HG03432 (cell line): ENCODE measurements at regions not wholly inside any gene's neighbourhood (a gene's known extent, or its start where the extent isn't known, plus 50 kb on each side); places are given as distances from the start of the nearest gene placed in this dataset.

Source experiments
- ATAC-seq: cut with Tn5 transposase; IDR thresholded peaks from one replicate; pipeline ENCODE4 v1.9.1; 2021; ENCODE audit warnings: mild to moderate bottlenecking, moderate library complexity; ENCODE audit not compliant: unreplicated experiment

GRCh38 chr16:63361032-63361624 lies 1324.9 kb upstream of the CDH8 start:
- ATAC-seq: peak; percentile 81

GRCh38 chr16:63349961-63350360 lies 1313.7 kb upstream of the CDH8 start:
- no peak for ATAC-seq

DNA sequence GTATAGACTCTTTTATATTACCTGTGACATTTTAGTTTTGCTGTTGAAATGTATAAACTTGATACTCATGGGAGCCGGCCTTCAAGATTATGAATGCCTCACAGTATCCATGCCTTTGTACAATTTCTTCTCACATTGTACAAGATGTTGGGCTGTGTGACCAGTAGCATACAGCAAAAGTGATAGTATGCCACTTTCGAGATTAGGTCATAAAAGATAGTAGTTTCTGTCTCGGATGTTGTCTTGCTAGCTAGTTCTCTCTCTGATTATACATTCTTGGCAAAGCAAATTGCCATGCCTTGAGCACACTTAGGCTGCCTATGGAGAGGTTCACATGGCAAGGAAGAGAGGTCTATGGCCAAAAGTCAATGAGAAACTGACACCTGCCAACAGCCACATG lies 1309.8 kb upstream of the CDH8 start:
- no peak for ATAC-seq

DNA sequence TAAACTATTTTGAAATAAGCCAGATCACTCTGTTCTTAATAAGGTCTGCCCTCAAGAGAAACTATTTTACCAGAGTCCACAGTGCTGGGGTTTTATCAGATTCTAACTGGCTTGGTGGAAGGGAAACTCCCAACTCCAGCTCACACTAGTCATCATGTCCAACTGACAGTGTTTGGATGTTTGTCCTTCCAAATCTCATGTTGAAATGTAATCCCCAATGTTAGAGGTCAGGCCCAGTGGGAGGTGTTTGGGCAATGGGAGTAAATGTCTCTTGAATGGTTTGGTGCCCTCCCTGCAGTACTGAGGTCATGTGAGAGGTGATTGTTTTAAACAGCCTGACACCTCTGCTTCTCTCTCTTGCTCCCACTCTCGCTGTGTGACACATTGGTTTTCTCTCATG lies 1301.0 kb upstream of the CDH8 start:
- ATAC-seq: no peak

DNA sequence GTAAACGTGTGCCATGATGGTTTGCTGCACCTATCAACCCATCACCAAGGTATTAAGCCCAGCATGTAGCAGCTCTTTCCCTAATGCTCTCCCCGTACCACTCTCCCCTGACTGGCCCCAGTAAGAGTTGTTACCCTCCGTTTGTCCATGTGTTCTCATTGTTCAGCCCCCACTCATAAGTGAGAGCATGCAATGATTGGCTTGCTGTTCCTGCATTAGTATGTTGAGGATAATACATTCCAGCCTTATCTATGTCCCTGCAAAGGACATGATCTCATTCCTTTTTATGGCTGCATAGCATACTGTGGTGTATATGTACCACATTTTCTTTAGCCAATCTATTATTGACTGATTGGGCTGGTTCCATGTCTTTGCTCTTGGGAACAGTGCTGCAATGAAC lies 1294.9 kb upstream of the CDH8 start:
- no peak for ATAC-seq

- no peak for ATAC-seq
Measured at GRCh38 chr16:63326736-63327339, 1290.6 kb upstream of the CDH8 start.

GRCh38 chr16:63323722-63324705 lies 1287.8 kb upstream of the CDH8 start:
- ATAC-seq: no peak

DNA sequence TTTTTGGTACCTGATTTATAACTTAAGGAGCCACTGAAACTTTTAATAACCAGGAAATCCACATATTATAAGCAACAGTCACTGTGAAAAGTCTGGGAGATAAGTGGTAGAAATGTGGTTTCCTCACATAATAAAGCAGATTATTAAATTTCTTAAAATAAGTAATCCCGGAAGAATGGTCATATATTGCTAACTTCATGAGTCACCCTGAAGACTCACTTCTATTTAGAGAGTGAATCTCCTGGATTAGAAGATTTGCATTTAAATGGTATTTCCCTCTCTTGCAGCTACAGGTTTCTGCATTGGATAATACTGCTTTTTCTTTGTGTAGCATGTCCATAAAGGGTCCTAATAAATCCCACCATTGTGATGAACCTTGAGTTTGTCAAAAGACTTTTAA lies 1286.8 kb upstream of the CDH8 start:
- ATAC-seq: no peak

- no peak for ATAC-seq
Measured at GRCh38 chr16:63315229-63315628, 1279.0 kb upstream of the CDH8 start.

DNA sequence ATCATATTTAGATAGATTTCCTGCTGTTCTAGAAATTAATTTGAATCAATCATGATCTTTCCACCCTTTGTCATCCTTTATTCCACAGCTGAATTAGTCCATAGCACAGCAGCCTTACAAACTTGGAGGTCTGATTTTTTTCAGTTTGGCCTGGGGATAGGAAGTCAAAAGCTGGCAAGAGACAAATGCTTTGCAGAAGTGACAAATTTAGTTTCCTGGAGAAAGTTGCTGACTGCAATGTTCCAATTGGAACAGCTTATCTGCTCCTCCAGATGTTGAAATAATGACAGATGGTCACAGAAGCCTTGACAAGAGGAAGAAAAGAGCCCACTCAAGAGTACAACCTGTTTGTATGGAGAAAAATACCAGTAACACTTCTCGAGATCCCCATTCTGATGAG lies 1276.1 kb upstream of the CDH8 start:
- ATAC-seq: no peak

GRCh38 chr16:63311313-63311712 lies 1275.1 kb upstream of the CDH8 start:
- ATAC-seq: no peak

- no peak for ATAC-seq
Measured at GRCh38 chr16:63302811-63303210, 1266.6 kb upstream of the CDH8 start.

DNA sequence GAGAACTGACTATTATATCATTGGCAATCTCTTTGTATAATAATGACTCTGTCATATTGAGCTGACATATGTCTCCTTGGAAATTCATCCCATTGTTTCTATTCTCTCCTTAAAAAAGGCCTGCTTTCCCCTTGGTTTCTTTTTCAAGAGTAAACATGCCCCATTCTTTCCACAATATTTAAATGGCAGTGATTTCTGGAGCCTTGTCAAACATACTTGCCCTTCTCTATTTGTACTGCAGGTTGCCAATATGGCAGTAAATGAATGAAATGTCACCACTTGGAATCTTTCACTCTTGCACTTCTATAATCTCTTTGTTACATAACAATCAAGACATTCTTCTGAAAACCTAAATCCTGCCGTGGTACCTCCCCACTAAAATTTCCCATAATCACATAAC lies 1265.1 kb upstream of the CDH8 start:
- ATAC-seq: no peak

DNA sequence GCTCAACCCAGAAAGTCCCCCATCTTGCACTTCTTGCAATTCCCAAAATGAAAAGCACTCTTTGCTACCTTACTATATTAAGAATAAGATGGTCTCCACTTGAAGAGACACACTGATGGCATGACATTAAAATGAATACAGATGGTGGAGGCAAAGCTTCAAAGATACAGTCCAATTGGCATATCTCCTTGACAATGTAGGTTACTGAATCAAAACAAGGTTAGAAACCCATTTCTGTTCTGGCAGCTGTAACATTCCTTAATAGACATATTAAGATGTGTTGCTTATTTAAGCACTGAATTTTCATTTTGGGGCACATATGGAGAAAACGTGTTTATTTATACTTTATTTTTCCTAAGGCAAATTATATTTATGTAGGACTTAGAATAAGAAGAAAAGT lies 1262.8 kb upstream of the CDH8 start:
- ATAC-seq: no peak

DNA sequence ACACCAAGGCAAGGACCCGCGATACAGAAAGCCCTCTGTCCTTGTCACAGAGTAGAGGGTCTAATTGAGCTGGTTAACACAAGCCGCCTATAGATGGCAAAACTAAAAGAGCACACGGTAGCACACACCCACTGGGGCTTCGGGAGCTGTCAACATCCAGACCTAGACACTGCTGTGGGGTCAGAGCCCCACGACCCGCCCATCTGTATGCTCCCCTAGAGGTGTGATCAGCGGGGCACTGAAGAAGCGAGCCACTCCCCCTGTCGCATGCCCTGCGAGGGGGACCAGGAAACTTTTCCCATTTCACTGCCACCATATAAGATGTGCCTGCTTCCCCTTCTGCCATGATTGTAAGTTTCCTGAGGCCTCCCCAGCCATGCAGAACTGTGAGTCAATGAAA lies 1255.8 kb upstream of the CDH8 start:
- ATAC-seq: no peak

DNA sequence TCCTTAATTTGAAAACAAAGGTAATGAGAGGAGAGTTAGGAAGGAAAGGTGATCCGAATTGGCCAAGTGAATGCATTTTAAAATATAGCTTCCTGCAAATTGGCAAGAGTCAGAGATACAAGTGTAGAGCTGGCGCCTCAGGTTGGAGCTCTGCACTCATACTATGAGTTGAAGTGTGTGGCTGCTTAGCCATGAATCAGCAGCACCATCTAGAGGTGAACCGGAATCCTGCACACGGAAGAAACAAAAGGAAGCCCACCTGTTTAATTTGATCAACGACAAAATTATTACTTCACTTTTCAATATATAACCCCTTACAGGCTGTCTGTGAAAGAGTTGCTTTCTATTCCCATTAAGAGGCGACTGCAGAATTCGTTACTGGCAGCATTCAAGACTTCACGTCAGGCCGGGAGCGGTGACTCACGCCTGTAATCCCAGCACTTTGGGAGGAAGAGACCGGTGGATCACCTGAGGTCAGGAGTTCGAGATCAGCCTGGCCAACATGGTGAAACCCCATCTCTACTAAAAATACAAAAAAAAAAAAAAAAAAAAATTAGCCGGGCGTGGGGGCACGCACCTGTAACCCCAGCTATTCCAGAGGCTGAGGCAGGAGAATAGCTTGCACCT lies 1253.7 kb upstream of the CDH8 start:
- peak; percentile 70 for ATAC-seq

- no peak for ATAC-seq
Measured at GRCh38 chr16:63287401-63287800, 1251.2 kb upstream of the CDH8 start.

DNA sequence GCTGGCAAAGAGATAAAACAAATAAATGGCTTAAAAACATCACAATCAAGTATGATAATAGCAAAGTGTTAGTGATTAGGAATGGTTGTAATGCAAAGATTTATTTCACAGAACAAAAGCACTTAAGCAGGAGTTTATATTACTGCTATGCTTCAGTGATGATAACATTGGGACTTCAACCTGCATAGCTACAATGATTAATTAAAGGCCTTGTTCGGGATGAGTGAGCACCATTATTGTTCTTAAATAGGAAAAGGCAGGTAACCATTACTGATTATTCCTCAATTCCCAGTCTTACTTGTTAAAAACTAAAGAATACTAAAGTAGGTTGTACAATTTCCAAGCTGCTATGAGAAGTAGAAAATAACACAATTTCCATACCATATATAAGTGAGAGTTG lies 1247.5 kb upstream of the CDH8 start:
- ATAC-seq: no peak

DNA sequence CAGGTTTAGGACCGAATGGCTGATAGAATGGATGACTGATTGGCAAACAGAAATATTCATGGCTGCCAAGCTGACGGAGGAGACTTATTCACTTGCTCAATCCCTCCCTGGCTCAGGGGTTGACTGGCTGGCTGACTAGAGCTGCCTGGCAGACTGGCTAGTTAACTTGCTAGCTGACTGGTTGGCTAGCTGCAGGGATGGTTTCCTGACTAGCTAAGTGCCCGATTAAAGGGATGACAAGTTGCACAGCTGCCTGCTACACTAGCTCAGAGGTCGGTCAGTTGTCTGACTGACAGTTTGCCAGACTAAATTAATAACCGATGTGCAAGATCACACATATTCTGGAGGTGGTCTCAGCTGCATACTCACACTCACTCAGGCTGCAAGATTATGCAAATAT lies 1208.4 kb upstream of the CDH8 start:
- ATAC-seq: no peak

- ATAC-seq: no peak
Measured at GRCh38 chr16:63241497-63242028, 1205.3 kb upstream of the CDH8 start.

- ATAC-seq: no peak
Measured at GRCh38 chr16:63239065-63239570, 1202.9 kb upstream of the CDH8 start.
